Muscle layer of colon (tissue), 2 donors: ENCODE measurements at regions not wholly inside any gene's neighbourhood (a gene's known extent, or its start where the extent isn't known, plus 50 kb on each side); places are given as distances from the start of the nearest gene placed in this dataset.

Experiments
- H3K27ac ChIP-seq: one replicate; pipeline ENCODE4 v1.7.0; 2013; ENCODE audit warnings: low read depth, mild to moderate bottlenecking, low read length, moderate library complexity
- H3K27me3 ChIP-seq, 2 donors: one replicate each; pipeline ENCODE4 v1.7.0; 2013; ENCODE audit warnings: low read length in 2 of 2, mild to moderate bottlenecking in 2 of 2; ENCODE audit not compliant: insufficient read depth in 2 of 2, control insufficient read depth in 1 of 2
- H3K36me3 ChIP-seq: one replicate; pipeline ENCODE4 v1.7.0; 2013; ENCODE audit warnings: mild to moderate bottlenecking, low read length; ENCODE audit not compliant: insufficient read depth
- H3K4me1 ChIP-seq: one replicate; pipeline ENCODE4 v1.7.0; 2013; ENCODE audit warnings: mild to moderate bottlenecking, low read length; ENCODE audit not compliant: insufficient read depth
- H3K4me3 ChIP-seq, 2 donors: one replicate each; pipeline ENCODE4 v1.7.0; 2013; ENCODE audit warnings: low read length in 2 of 2, low read depth in 1 of 2, mild to moderate bottlenecking in 1 of 2, moderate library complexity in 1 of 2
- H3K9ac ChIP-seq: one replicate; pipeline ENCODE4 v1.7.0; 2013; ENCODE audit warnings: low read length
- H3K9me3 ChIP-seq: one replicate; pipeline ENCODE4 v1.7.0; 2013; ENCODE audit warnings: mild to moderate bottlenecking, low read length
- donor health status: abdominal sarcoma.
- donor health status: Adenocarcinoma of cecum.

- no peaks in the 10 kb centered on the region for H3K4me1 ChIP-seq
- H3K36me3 ChIP-seq, result no peaks in the 10 kb centered on the region
- no peaks in the 10 kb centered on the region for H3K27me3 ChIP-seq
- no peak overlapping the region for H3K9ac ChIP-seq
- H3K27ac ChIP-seq, result no peak overlapping the region
- no peaks in the 10 kb centered on the region for H3K9me3 ChIP-seq
- no peak overlapping the region for H3K4me3 ChIP-seq
These were observed 275.5 kb upstream of the B3GAT1 start for GRCh38 chr11:134687548-134687947.

GRCh38 chr11:134686460-134687061 is 274.5 kb upstream of the B3GAT1 start:
- Histone ChIP-seq H3K36me3 (no peaks in the 10 kb centered on the region), H3K27ac (no peak overlapping the region), H3K9ac (no peak overlapping the region), H3K9me3 (no peaks in the 10 kb centered on the region), H3K4me3 (no peak overlapping the region), H3K27me3 (no peaks in the 10 kb centered on the region), H3K4me1 (no peaks in the 10 kb centered on the region)

GRCh38 chr11:134685793-134686380 is 273.8 kb upstream of the B3GAT1 start:
- H3K4me3 ChIP-seq, result no peak overlapping the region
- no peaks in the 10 kb centered on the region for H3K27me3 ChIP-seq
- H3K36me3 ChIP-seq, result no peaks in the 10 kb centered on the region
- no peak overlapping the region for H3K27ac ChIP-seq
- H3K4me1 ChIP-seq, result no peaks in the 10 kb centered on the region
- no peak overlapping the region for H3K9ac ChIP-seq
- H3K9me3 ChIP-seq, result no peaks in the 10 kb centered on the region

DNA sequence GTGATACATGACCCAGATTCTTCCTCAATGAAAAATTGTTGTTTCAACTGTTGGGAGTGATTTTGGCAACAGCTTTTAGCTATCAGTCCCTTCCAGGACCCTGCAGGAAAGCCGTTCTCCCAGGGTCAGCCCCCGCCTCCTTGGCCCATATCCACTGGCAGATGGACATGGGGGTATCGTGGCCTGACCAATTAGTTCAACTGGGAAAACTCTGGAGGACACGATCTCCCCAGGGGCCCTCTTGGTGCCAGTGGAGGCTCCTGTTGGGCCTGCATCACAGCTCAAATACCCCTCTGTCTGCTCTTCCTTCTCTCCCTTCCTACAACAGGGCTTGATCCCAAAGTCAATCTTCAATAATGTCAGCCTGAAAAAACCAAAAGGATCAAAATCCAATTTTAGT is 272.5 kb upstream of the B3GAT1 start:
- Histone ChIP-seq H3K4me1 (no peaks in the 10 kb centered on the region), H3K27ac (no peak overlapping the region), H3K4me3 (no peak overlapping the region), H3K27me3 (no peaks in the 10 kb centered on the region), H3K9me3 (no peaks in the 10 kb centered on the region), H3K9ac (no peak overlapping the region), H3K36me3 (no peaks in the 10 kb centered on the region)

DNA sequence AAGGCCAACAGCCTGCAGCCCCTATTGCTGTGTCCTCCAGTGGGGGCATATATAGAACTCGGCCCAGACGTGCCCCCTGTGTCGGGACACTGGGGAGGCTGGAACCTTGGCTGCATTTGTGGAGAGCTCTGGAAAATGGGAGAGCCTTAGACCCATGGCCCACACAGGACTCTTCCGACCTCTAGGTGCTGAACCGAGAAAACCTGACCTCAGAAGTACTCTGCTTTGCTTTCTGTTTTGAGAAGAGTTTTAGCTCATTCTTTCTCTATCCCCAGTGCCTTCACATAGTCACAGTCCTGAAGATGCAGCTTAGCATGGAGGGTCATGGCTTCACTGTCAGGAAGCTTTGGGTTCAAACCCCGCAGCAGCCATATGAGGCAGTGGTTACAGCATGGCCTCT is 271.8 kb upstream of the B3GAT1 start:
- H3K36me3 ChIP-seq, result no peaks in the 10 kb centered on the region
- H3K4me3 ChIP-seq, result no peak overlapping the region
- H3K9ac ChIP-seq, result no peak overlapping the region
- no peaks in the 10 kb centered on the region for H3K4me1 ChIP-seq
- no peaks in the 10 kb centered on the region for H3K27me3 ChIP-seq
- no peak overlapping the region for H3K27ac ChIP-seq
- H3K9me3 ChIP-seq, result no peaks in the 10 kb centered on the region

- Histone ChIP-seq H3K27ac (no peak overlapping the region), H3K9ac (no peak overlapping the region), H3K9me3 (no peaks in the 10 kb centered on the region), H3K4me3 (no peak overlapping the region), H3K36me3 (no peaks in the 10 kb centered on the region), H3K27me3 (no peaks in the 10 kb centered on the region), H3K4me1 (no peaks in the 10 kb centered on the region)
These were observed 270.5 kb upstream of the B3GAT1 start for GRCh38 chr11:134682577-134682976.

DNA sequence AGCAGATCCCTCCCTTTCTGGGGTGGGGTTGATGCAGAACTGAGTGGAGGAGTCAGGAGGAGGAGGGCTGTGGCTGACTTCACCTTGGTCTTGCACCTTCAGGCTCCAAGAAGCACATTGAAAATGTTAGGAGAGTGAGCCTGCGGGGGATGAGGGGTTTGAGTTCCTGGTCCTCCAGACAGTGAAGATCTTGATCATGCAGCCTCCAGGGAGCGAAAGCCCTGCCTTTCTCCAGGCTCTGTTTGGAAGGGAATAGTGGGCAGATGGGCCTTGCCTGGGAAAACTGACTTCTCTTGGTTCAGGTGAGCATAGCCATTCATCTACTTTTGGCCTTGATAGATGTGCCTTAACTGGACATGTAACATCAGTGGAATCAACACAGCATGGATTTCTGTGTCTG is 267.6 kb upstream of the B3GAT1 start:
- Histone ChIP-seq H3K4me3 (no peak overlapping the region), H3K27me3 (no peaks in the 10 kb centered on the region), H3K27ac (no peak overlapping the region), H3K9me3 (no peaks in the 10 kb centered on the region), H3K36me3 (no peaks in the 10 kb centered on the region), H3K9ac (no peak overlapping the region), H3K4me1 (no peaks in the 10 kb centered on the region)

DNA sequence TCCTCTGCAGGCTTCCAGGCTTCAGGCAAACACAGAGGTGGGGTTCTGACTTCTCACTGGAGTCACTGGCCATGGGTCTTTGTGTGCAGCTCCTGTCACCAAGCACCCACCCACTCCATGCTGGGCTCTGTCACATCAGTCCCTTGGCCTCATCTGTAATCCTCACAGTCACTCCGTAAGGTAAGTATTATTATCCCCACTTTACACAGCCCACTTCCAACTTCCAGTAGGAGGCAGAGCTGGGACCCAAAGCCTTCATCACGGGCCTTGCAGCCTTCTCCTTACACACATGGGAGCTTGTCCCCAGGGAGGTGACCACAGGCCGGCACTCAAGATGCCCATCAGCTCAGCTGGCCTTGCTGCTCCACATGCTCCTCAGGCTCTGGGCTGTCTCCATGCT is 266.7 kb upstream of the B3GAT1 start:
- no peaks in the 10 kb centered on the region for H3K9me3 ChIP-seq
- H3K4me1 ChIP-seq, result no peaks in the 10 kb centered on the region

GRCh38 chr11:134677891-134678551 is 266.0 kb upstream of the B3GAT1 start:
- no peaks in the 10 kb centered on the region for H3K4me1 ChIP-seq
- no peak overlapping the region for H3K9ac ChIP-seq
- H3K9me3 ChIP-seq, result no peaks in the 10 kb centered on the region
- no peaks in the 10 kb centered on the region for H3K36me3 ChIP-seq
- no peak overlapping the region for H3K4me3 ChIP-seq
- no peaks in the 10 kb centered on the region for H3K27me3 ChIP-seq
- no peak overlapping the region for H3K27ac ChIP-seq

More for the DNA sequence above, 266.7 kb upstream of the B3GAT1 start:
- H3K9ac ChIP-seq, result no peak overlapping the region
- no peak overlapping the region for H3K27ac ChIP-seq
- no peaks in the 10 kb centered on the region for H3K27me3 ChIP-seq
- no peaks in the 10 kb centered on the region for H3K36me3 ChIP-seq
- no peak overlapping the region for H3K4me3 ChIP-seq

DNA sequence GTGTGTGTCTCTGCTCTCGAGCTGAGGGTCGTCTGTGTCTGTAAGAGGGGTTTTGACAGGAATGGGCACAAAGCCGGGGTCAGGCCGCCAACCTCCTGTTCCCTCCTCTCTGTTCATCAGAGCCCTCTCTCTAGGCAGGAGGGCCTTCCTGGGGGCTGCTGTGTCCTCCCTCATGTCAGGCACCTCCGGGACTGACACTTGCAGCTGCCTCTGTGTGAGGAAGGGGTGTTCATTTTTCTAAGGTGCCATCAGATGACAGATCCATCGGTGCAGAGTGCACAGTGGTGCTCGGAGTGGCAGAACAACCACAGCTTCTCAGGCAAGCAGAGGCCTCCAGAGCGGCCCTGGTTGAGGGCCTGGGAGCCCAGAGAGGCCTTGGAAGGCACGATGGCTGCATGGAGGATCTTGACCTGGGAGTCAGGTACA is 265.4 kb upstream of the B3GAT1 start:
- Histone ChIP-seq H3K27me3 (no peaks in the 10 kb centered on the region), H3K9me3 (no peaks in the 10 kb centered on the region), H3K36me3 (no peaks in the 10 kb centered on the region), H3K4me1 (no peaks in the 10 kb centered on the region), H3K4me3 (no peak overlapping the region), H3K9ac (no peak overlapping the region), H3K27ac (no peak overlapping the region)

GRCh38 chr11:134676516-134677287 is 264.7 kb upstream of the B3GAT1 start:
- H3K9me3 ChIP-seq, result no peaks in the 10 kb centered on the region

More at GRCh38 chr11:134676516-134677287, 264.7 kb upstream of the B3GAT1 start:
- no peak overlapping the region for H3K9ac ChIP-seq
- no peak overlapping the region for H3K4me3 ChIP-seq
- H3K27me3 ChIP-seq, result no peaks in the 10 kb centered on the region
- H3K4me1 ChIP-seq, result no peaks in the 10 kb centered on the region
- H3K36me3 ChIP-seq, result no peaks in the 10 kb centered on the region
- no peak overlapping the region for H3K27ac ChIP-seq
